H4 (cell line): ENCODE measurements at regions not wholly inside any gene's neighbourhood (a gene's known extent, or its start where the extent isn't known, plus 50 kb on each side); places are given as distances from the start of the nearest gene placed in this dataset.
"Not testable (repeated sequence)": the region's sequence is repeated elsewhere in the genome, so short reads cannot be mapped to it uniquely, and the experiment has no call there.

Experiments used
- DNase-seq: peaks from one replicate; pipeline ENCODE4 v3.0.0-alpha.2; 2015; ENCODE audit warnings: low spot score

DNA sequence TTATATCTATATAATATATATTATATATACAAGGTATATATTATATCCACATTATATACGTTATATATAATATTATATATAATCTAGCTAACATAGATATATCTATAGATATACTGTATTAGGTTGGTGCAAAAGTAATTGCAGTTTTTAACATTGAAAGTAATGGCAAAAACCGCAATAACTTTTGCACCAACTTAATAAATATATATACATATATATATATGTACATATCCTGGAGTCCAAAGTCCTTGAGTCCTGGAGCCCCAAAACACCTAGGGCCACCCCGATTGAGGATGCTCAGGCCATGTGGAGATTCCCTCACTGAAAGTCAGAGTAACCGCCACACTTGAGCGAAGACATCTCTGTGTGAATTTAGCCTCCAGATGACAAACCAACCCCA, 408.2 kb upstream of the AUTS2 start:
- DNase-seq: no peak

DNA sequence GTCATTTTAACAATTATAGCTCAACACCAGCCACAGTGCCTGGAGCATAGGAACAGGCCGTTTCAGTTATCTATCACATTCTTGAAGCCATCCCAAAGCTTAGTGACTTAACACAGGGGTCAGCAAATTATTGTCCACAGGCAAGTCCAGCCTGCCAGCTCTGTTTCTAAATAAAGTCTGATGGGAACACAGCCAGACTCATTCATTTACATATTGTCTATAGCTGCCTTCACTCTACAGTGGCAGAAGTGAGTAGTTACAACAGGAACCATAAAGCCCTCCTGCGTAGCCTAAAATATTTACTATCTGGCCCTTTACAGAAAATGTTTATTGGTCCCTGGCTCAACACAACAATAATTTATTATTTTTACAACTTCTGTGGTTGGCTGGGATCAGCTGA, 407.5 kb upstream of the AUTS2 start:
- no peak for DNase-seq

DNA sequence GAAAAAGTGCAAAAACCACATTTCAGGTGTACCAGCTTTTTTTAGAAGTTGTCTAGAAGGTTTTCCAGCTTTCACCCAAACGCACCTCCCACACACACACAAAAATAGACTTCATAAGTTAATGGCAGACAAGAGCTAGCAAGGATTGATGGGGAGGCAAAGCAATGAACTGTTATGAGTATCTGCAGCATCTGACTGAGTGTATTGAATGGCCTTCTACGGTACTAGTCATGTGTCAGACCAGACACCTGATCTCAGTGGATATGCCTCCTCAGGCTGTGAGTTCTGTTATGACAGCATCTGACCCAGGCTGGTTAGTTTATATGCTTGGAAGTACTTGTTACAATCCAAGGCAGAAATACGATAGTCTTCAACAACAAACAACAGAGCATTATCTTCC, 406.1 kb upstream of the AUTS2 start:
- DNase-seq: no peak

DNA sequence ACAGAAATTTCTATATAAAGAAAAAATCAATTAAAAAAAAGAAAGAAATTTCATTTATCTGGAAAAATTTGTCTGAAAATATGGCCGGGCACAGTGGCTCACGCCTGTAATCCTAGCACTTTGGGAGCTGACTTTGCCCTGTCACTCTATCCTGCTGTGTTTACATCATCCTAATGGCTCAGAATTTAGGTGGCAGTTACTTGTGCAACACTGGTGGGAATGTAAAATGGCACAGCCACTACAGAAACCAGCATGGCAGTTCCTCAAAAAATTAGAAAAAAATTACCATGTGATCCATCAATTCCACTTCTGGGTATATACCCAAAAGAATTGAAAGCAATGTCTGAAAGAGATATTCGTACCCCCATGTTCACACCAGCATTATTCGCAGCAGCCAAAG, 405.2 kb upstream of the AUTS2 start:
- no peak for DNase-seq

DNA sequence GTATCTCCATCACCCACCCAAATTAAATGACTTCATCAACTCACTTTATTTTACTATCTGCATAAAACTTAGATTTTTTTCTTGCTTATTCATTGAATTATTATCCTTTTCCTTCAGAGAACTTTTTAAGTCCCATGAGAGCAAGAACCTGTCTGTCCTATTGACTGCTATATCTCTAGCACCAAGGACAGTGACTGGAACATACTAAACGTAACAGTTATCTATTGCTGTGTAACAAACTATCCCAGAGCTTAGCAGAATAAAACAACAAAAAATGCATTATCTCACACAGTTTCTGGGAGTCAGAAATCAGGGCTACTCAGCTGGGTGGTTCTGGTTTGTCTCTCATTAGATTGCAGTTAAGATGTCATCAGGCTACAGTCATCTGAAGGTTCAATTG, 401.7 kb upstream of the AUTS2 start:
- no peak for DNase-seq

DNA sequence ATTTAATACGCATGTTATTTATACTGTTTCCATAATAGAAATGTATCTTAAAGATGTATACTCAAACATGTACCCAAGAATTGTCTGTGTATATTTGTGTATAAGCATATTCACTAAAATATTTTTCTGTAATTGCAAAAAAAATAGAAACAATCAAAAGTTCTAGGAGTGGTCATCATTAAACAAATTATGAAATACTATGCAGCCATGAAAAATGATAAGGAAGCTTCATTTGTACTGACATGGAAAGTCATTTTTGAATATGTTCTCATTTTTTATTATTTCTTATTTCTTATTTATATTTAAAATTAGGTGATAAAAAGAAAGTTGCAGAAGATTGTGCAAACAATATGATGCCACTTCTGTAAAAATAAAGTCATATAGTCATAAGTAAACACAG, 400.0 kb upstream of the AUTS2 start:
- no peak for DNase-seq

DNA sequence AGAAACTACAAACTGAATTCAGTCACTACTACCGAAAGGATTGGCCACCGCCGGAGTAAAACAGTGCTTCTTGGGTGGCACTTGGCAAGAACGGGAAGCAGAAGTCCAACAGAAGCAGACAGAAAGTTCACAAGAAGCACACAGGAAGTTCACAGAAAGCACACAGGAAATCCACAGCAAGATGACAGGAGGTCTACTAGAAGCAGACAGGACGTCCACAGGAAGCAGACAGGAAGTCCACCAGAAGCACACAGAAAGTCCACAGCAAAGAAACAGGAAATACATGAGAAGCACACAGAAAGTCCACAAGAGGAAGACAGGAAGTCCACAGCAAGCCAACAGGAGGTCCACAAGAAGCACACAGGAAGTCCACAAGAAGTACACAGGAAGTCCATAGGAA, 399.2 kb upstream of the AUTS2 start:
- DNase-seq: no peak

DNA sequence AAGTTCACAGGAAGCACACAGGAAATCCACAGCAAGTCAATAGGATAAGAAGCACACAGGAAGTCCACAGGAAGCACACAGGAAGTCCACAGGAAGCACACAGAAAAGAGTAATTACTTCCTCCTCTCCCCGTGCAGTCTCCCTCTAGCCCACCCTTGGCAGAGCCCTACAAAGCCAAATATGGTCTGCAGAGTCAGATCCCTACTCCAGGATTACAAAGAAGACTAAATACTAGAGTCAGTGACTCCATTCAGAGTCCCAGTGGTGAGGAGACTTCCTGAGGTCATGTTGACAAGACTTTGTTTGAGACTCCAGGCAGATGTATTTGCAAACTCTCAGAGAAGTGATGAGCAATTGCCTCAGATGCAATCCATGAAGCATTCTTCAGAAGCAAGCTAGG, 398.6 kb upstream of the AUTS2 start:
- DNase-seq: no peak

DNA sequence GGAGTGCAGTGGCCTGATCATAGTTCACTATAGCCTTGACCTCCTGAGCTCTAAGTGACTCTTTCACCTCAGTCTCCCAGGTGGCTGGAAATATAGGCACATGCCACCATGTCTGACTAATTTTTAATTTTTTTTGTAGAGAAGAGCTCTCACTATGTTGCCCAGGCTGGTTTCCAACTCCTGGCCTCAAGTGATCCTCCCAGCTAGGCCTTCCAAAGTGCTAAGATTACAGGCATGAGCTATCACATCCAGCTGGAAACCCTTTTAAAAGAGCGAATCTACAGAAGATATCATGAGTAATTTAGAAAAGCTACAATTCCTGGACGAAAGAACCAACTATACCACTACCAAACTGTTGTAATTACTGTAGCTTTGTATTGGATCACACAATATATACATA, 394.4 kb upstream of the AUTS2 start:
- no peak for DNase-seq

DNA sequence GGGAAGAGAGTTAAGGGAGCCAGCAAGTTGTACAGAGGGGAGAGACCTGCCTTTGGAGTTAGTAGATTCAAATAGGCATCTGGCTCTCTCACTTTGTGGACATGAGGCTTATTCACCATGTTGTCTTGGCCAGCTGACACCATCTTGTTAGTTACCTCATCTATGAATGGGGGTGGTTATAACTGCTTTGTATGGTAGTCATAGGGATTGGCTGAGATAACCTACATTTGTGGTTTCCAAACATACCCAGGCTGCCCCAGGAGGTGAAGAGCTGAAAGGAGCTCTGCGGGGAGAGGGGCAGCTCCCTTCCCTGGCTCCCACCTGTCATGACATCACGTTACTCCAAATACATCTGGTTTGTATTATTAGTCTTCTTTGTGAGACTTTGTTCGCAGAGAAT, 393.3 kb upstream of the AUTS2 start:
- peak; percentile 68 for DNase-seq

DNA sequence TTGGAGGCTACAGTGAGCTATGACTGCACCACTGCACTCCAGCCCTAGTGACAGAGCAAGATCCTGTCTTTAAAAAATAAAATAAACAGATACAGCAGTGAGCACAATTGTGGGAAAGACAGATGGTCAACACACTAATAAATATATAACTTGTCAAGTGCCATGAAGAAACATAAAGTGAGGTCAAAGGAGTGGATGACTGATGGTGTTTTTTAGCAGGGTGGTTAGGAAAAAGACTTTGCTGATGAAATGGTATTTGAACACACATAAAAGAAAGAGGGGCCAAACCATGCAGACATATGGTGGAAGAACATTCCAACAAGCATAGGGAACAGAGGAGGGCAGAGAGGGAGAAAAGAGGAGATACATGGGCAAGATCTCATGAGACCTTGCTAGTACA, 392.7 kb upstream of the AUTS2 start:
- DNase-seq: no peak

DNA sequence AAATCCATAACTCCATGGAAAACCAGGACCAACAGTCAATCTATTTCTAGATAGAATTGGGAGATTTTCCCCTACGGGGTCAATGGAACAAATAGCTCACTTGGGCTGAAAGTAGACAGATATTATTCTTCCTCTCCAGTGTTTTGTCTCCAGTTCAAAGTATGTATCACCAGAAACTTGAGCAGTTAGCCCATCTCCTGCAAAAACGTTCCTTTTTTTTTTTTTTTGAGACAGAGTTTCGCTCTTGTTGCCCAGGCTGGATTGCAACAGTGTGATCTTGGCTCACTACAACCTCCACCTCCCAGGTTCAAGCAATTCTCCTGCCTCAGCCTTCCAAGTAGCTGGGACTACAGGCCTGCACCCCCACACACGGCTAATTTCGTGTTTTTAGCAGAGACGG, 390.0 kb upstream of the AUTS2 start:
- DNase-seq: no peak

DNA sequence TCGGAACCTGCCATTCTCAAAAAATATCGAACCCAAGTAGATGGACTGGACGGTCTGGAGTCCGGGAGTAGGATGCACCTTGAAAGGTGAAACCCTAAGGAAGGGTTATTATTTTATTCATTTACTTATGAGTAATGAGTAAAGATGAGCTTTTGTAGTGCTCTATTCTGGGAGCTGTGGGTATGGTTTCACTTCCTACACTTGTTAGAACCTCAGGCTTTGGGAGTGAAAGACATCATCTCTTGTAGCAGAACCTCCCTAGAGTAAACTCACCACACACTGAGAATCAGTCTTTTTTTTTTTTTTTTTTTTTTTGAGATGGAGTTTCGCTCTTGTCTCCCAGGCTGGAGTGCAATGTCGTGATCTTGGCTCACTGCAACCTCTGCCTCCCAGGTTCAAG, 389.4 kb upstream of the AUTS2 start:
- no peak for DNase-seq

DNA sequence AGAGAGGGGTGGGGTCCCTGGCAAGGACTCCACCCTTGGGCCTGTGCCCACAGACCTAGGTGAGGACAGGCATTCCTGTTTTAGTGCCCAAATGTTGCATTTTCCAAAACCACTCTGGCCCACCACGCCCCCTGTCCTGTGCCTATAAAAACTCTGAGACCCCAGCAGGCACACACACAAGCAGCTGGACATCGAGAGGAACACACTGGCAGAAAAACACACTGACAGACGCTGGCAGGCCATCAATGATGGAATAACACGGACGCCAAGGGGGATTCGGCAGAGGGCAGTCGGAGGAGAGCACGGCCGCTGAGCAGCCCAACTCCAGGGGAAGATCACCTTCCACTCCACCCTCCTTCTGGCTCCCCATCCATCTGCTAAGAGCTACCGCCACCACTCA, 386.9 kb upstream of the AUTS2 start:
- DNase-seq: no peak

DNA sequence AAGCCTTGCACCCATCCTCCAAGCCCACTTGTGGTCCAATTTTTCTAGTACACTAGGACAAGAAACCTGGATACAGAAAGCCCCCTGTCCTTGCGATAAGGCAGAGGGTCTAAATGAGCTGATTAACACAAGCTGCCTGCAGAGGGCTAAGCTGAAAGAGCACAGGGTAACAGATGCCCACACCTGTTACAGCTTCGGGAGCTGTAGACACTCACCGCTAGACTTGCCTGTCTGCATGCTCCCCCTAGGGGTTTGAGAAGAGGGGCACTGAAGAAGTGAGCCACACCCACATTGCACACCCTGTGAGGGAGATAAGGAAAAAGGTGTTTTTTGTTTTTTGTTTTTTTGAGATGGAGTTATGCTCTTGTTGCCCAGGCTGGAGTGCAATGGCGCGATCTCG, 386.5 kb upstream of the AUTS2 start:
- DNase-seq: peak; percentile 35

DNA sequence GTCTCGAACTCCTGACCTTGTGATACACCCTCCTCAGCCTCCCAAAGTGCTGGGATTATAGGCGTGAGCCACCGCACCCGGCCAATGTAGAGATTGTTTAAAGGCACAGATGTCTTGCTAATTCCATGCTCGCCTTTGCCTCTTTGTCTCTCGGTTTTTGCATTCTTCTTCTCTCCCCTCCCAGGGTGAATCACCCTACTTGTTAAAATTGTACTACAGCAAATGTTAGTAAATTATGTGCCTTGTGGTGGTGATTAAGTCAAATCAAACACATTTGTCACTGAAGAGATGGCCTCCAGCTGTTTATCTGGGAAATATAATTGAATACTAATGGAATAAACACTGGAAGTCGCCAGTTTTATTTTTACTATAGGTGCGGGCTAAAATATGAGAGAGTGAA, 384.4 kb upstream of the AUTS2 start:
- DNase-seq: peak; percentile 58

DNA sequence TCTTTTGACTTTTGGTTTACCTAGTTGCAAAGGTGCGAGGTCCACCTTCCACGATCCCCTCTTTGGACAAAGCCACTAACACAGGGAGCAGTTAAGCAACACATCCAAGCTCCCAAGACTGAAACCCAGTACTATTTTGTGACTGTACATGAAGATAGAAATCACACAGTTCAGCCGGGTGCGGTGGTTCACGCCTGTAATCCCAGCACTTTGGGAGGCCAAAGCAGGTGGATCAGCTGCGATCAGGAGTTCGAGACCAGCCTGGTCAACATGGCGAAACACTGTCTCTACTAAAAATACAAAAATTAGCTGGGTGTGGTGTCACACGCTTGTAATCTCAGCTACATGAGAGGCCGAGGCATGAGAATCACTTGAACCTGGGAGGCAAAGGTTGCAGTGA, 382.8 kb upstream of the AUTS2 start:
- DNase-seq: not testable (repeated sequence)

DNA sequence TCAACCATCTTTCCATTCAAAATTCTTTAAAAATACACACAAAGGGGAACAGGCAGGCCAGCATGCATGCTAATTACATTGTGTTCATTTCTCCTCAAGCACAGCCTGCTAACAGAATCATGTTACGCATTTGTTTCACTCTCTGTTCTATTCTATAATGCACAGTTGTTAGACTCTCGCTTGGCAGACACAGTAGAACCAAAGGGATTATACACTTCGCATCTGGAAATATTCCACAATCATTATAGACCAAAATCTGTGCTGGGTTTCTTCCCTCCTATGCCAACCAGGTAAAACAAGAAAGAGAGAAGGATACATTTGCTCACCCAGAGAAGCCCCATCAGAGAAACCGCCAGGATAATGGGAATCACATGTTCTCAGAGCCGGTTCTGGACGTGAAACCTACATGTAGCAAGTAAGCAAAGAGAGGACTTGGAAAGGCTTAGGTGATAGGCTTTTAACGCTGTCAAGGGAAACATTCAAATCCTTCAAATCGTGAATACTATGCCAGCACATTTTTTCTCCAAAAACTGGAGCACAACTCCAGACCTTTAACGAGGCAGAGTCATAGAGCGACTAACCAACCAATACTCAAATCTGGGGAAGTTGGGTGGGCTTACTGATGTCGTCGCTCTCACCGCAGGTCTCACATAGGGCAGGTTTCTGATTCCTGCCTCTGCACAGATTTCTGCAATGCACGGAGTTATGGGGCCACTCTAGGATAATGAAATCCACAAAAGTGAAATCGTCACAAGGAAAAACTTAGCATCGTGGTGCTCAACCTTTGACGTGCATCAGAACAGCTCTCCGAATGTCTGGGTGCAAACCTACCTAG, 380.5 kb upstream of the AUTS2 start:
- no peak for DNase-seq

DNA sequence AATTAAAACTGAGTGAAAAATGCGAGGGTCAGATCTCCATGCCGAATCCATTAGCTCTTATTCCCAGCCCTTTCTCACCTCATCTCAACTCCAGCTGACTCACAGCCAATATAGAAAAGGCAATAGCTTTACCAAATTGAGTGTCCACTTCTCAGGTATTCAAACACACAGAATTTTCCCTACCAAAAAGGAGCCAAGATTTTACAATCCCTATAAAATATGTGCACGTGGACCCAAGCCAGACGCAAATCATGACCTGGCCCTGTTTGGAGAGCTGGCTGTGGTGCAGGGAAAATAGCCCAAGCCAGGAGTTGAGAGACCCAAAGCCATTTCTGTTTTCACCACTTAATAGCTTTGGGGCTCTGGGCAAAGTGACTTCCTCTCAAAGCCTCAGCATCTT, 379.7 kb upstream of the AUTS2 start:
- no peak for DNase-seq

DNA sequence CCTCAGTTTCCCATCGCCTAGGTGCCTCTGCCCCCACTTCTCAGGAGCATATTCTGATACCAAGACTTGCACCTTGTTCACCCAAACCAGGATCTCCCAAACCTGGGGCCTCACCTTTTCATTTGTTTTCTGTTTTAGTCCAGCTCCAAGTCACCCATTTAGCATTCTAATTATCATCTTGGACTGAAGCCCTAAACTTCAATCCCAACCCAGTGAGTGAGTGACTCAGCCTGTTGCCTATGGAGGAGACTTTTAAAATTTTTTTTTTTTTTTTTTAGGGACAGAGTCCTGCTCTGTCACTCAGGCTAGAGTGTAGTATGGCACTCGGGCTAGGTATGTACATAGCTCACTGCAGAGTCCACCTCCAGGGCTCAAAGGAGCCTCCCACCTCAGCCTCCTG, 378.9 kb upstream of the AUTS2 start:
- peak; percentile 62 for DNase-seq

DNA sequence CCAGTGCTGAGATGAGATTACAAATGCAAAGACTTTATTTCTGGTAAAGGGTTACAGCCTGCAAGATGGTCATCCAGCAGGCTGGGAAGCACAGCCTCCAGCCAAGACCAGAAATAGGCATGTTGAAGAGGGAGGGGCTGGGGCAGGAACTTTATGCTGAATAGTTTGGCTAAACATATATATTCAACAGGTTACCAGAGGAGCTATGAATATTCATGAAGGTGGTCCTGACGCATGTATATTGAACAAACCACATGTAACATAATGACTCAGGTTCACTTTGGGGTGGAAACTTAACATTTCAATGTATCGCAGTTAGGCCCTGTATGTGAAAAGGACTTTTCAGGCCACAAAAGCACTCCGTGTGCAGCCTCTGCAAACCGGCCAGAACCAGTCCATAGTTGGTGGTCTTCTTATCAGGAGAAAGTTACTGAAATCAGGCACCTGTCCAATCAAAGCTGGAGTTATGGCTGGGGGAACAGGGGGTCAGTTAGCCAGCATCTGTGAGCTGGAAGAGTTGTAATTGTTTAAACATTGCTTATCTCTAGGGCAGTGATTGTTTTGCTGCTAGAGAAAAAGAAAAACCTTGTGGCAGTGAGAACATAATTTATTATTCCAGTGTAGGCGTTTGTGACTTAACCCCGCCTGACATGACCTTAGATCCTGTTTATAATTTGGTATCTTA, 372.9 kb upstream of the AUTS2 start:
- DNase-seq: no peak

DNA sequence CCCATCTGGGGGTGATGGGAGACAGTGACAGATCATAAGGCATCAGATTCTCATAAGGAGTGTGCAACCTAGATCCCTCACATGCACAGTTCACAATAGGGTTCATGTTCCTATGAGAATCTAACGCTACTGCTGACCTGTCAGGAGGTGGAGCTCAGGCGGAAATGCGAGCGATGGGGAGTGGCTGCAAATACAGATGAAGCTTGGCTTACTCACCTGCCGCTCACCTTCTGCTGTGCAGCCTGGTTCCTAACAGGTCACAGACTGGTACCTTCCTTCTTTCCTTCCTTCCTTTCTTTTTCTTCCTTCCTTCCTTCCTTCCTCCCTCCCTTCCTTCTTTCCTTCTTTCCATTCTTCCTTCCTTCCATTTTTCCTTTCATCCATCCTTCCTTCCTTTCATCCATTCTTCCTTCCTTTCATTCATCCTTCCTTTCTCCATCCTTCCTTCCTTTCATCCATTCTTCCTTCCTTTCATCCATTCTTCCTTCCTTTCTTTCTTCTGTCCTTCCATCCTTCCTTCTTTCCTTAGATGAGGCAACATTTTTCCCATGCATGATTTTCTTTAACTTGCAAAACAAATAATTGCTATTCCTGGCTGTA, 370.0 kb upstream of the AUTS2 start:
- DNase-seq: no peak
